ENCODE measurements at regions not wholly inside any gene's neighbourhood (a gene's known extent, or its start where the extent isn't known, plus 50 kb on each side); places are given as distances from the start of the nearest gene placed in this dataset.

GRCh38 chr6:149218471-149218870 is 99.0 kb upstream of the TAB2 start:
- no peak for TF ChIP-seq CTCF (IDR thresholded peaks at IDR 0.05)
- no peak for TF ChIP-seq POLR2A (IDR thresholded peaks at IDR 0.05)

Data from thyroid gland (tissue), 4 donors.